Upper lobe of left lung (tissue), 6 donors: ENCODE measurements at regions not wholly inside any gene's neighbourhood (a gene's known extent, or its start where the extent isn't known, plus 50 kb on each side); places are given as distances from the start of the nearest gene placed in this dataset.

Experiments used
- ATAC-seq, 2 donors: fragments of 200-7000 bp; cut with Tn5 transposase; one replicate each; pipeline ENCODE4 v1.9.1; 2022; ENCODE audit warnings: mild to moderate bottlenecking in 2 of 2, moderate library complexity in 2 of 2; ENCODE audit not compliant: low FRiP score in 2 of 2
- DNase-seq, 2 donors: peaks; one replicate each; pipeline ENCODE4 v3.0.0-alpha.2; 2019 to 2020
- H3K27ac ChIP-seq, 4 donors: fragments of 200-600 bp; sonication (generic); one replicate each; pipeline ENCODE4 v1.5.1; 2016 to 2019
- H3K27me3 ChIP-seq, 4 donors: fragments of 200-600 bp; sonication (generic); one replicate each; pipeline ENCODE4 v1.5.1; 2017 to 2019
- H3K36me3 ChIP-seq, 4 donors: fragments of 200-600 bp; sonication (generic); one replicate each; pipeline ENCODE4 v1.5.1; 2016 to 2019
- H3K4me1 ChIP-seq, 4 donors: fragments of 200-600 bp; sonication (generic); one replicate each; pipeline ENCODE4 v1.5.1; 2018 to 2019
- H3K4me3 ChIP-seq, 4 donors: fragments of 200-600 bp; sonication (generic); one replicate each; pipeline ENCODE4 v1.5.1; 2017 to 2019; ENCODE audit warnings: mild to moderate bottlenecking in 2 of 4, moderate library complexity in 1 of 4
- H3K9me3 ChIP-seq, 4 donors: fragments of 200-600 bp; sonication (generic); one replicate each; pipeline ENCODE4 v1.5.1; 2018 to 2019
- EP300 ChIP-seq, 4 donors: sonication (generic); formaldehyde crosslinking; IDR thresholded peaks; one replicate each; pipeline ENCODE4 v1.5.1; 2017; ENCODE audit warnings: antibody characterized with exemption in 4 of 4, control low read depth in 2 of 4
- POLR2A ChIP-seq, 4 donors: fragments of 450-650 bp; IDR thresholded peaks; one replicate each; pipeline ENCODE4 v1.5.1; 2016 to 2017; ENCODE audit warnings: antibody characterized with exemption in 4 of 4, mild to moderate bottlenecking in 2 of 4
- POLR2AphosphoS5 ChIP-seq, 2 donors: sonication (generic); formaldehyde crosslinking; IDR thresholded peaks; one replicate each; pipeline ENCODE4 v1.5.1; 2017; ENCODE audit warnings: antibody characterized with exemption in 2 of 2
- WGBS, 2 donors: methylation state at CpG; one replicate each; pipeline ENCODE4 v1.1.5; 2017 to 2018; 5-methylcytosine and 5-hydroxymethylcytosine counted together
- TF ChIP-seq, protein P1 (sequence below), 6 experiments: fragments of 450-650 bp in 4 of 6; fragments of 200-600 bp in 2 of 6; sonication (generic) in 2 of 6; IDR thresholded peaks; one replicate each; pipeline ENCODE4 v1.5.1; 2016 to 2019; ENCODE audit warnings: antibody characterized with exemption in 6 of 6
- donor health status: DM: no; HTN: no; CAD: no; lungs with moderate emphysema.
- donor health status: DM: no; HTN: yes; CAD: no; lungs with severe emphysema.

- Histone ChIP-seq H3K9me3 (no peaks in the 10 kb centered on the region), H3K36me3 (no peaks in the 10 kb centered on the region), H3K27ac (no peak overlapping the region), H3K27me3 (no peaks in the 10 kb centered on the region), H3K4me3 (no peak overlapping the region), H3K4me1 (no peaks in the 10 kb centered on the region)
- ATAC-seq: no peak
- TF ChIP-seq POLR2A (IDR thresholded peaks at IDR 0.05) (no peak), EP300 (IDR thresholded peaks at IDR 0.05) (no peak), POLR2AphosphoS5 (IDR thresholded peaks at IDR 0.05) (no peak)
- TF ChIP-seq, protein P1, sequence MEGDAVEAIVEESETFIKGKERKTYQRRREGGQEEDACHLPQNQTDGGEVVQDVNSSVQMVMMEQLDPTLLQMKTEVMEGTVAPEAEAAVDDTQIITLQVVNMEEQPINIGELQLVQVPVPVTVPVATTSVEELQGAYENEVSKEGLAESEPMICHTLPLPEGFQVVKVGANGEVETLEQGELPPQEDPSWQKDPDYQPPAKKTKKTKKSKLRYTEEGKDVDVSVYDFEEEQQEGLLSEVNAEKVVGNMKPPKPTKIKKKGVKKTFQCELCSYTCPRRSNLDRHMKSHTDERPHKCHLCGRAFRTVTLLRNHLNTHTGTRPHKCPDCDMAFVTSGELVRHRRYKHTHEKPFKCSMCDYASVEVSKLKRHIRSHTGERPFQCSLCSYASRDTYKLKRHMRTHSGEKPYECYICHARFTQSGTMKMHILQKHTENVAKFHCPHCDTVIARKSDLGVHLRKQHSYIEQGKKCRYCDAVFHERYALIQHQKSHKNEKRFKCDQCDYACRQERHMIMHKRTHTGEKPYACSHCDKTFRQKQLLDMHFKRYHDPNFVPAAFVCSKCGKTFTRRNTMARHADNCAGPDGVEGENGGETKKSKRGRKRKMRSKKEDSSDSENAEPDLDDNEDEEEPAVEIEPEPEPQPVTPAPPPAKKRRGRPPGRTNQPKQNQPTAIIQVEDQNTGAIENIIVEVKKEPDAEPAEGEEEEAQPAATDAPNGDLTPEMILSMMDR (IDR thresholded peaks at IDR 0.05): no peak
- no peak for DNase-seq
Observed at GRCh38 chr2:67091681-67092080, 305.5 kb upstream of the ETAA1 start.

GRCh38 chr2:67095121-67095520 is 302.0 kb upstream of the ETAA1 start:
- TF ChIP-seq POLR2AphosphoS5 (IDR thresholded peaks at IDR 0.05): no peak
- no peak for TF ChIP-seq EP300 (IDR thresholded peaks at IDR 0.05)
- TF ChIP-seq, protein P1 (IDR thresholded peaks at IDR 0.05): no peak
- no peak for TF ChIP-seq POLR2A (IDR thresholded peaks at IDR 0.05)
- no peaks in the 10 kb centered on the region for H3K9me3 ChIP-seq
- 70 to 76% methylated on average over 7 of the region's 7 CpGs for WGBS, 2 donors
- no peak overlapping the region for H3K4me3 ChIP-seq
- no peak for DNase-seq
- ATAC-seq: no peak
- no peaks in the 10 kb centered on the region for H3K4me1 ChIP-seq
- H3K27me3 ChIP-seq: no peaks in the 10 kb centered on the region
- no peaks in the 10 kb centered on the region for H3K36me3 ChIP-seq
- no peak overlapping the region for H3K27ac ChIP-seq

DNA sequence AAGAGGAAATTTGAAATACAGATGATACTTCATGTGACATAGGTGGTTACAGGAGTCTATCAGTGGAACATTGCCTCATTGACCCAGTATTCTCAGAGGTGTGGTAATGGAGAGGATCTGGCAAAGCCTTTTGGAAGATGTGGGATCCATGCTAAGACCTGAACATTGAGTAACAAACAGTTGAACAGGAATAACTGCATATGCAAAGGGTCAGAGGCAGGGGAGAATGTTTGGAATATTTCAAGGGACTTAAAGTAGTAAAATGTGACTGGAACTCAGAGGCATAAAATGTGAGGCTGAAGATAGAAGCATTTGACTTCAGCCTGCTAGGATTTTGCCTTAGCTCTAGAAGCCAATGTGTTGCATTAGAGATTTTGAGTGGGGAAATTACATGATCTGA is 300.2 kb upstream of the ETAA1 start:
- TF ChIP-seq, protein P1 (IDR thresholded peaks at IDR 0.05): no peak
- TF ChIP-seq POLR2AphosphoS5 (IDR thresholded peaks at IDR 0.05) (no peak), POLR2A (IDR thresholded peaks at IDR 0.05) (no peak), EP300 (IDR thresholded peaks at IDR 0.05) (no peak)
- DNase-seq: no peak
- no peak for ATAC-seq
- Histone ChIP-seq H3K9me3 (no peaks in the 10 kb centered on the region), H3K27me3 (no peaks in the 10 kb centered on the region), H3K27ac (no peak overlapping the region), H3K36me3 (no peaks in the 10 kb centered on the region), H3K4me1 (no peaks in the 10 kb centered on the region), H3K4me3 (no peak overlapping the region)

DNA sequence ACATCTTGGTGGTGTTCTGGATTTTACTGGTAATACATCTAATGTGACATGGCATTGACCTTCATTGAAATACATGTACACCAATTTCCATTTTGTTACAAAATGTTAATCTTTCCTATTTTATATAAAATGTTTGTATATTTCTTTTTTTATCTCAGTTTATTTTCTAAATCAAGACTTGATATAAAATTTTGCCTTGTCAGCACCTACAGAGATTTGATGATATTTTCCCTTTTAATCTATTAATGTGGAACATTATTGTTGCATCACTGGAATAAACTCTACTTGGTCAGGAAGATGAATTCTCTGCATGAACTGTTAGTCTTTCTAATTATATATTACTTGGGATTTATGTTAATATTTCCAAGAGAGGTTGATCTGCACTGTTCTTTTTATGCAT is 294.0 kb upstream of the ETAA1 start:
- Histone ChIP-seq H3K4me3 (no peak overlapping the region), H3K27ac (no peak overlapping the region), H3K36me3 (no peaks in the 10 kb centered on the region), H3K9me3 (peaks cover 0 to 14% (median 8%) of the 10 kb centered on the region in 4 donors), H3K27me3 (no peaks in the 10 kb centered on the region), H3K4me1 (no peaks in the 10 kb centered on the region)
- ATAC-seq: no peak
- no peak for DNase-seq
- TF ChIP-seq, protein P1 (IDR thresholded peaks at IDR 0.05): no peak
- TF ChIP-seq POLR2AphosphoS5 (IDR thresholded peaks at IDR 0.05): no peak
- TF ChIP-seq EP300 (IDR thresholded peaks at IDR 0.05): no peak
- TF ChIP-seq POLR2A (IDR thresholded peaks at IDR 0.05): no peak

GRCh38 chr2:67108231-67108630 is 288.9 kb upstream of the ETAA1 start:
- Histone ChIP-seq H3K27ac (no peak overlapping the region), H3K9me3 (peaks cover 0 to 14% (median 7%) of the 10 kb centered on the region in 4 donors), H3K36me3 (no peaks in the 10 kb centered on the region), H3K27me3 (no peaks in the 10 kb centered on the region), H3K4me1 (no peaks in the 10 kb centered on the region), H3K4me3 (no peak overlapping the region)
- DNase-seq: no peak
- WGBS, 2 donors: 34 to 40% methylated on average over 2 of the region's 2 CpGs
- TF ChIP-seq, protein P1 (IDR thresholded peaks at IDR 0.05): no peak
- no peak for TF ChIP-seq POLR2A (IDR thresholded peaks at IDR 0.05)
- no peak for TF ChIP-seq POLR2AphosphoS5 (IDR thresholded peaks at IDR 0.05)
- no peak for TF ChIP-seq EP300 (IDR thresholded peaks at IDR 0.05)
- no peak for ATAC-seq
